ENCODE measurements at regions not wholly inside any gene's neighbourhood (a gene's known extent, or its start where the extent isn't known, plus 50 kb on each side); places are given as distances from the start of the nearest gene placed in this dataset.

- peaks cover 33% of the 10 kb centered on the region for H3K27me3 Mint-ChIP-seq
- intact Hi-C loops (cut with micrococcal nuclease) = no loop called here
- no peaks in the 10 kb centered on the region for H3K9me3 Mint-ChIP-seq (ENCODE audit: insufficient read depth)
- CTCF ChIA-PET = no interaction called here
- Histone ChIP-seq H3K36me3 (replicated peaks in 1 of 2; ENCODE audit: control extremely low read depth in 1 of 2, control insufficient read depth in 1 of 2, extremely low read depth in 1 of 2, insufficient read depth in 2 of 2, low read length in 1 of 2) (no peaks in the 10 kb centered on the region), H2AFZ (ENCODE audit: insufficient read depth, low read depth, low read length, poor library complexity, severe bottlenecking) (no peak overlapping the region), H3K79me2 (ENCODE audit: control insufficient read depth, insufficient read depth, low read length) (no peaks in the 10 kb centered on the region), H3K4me3 (ENCODE audit: control extremely low read depth in 1 of 5, extremely low read depth in 1 of 5, insufficient read depth in 1 of 5, low read depth in 2 of 5, low read length in 4 of 5) (no peak overlapping the region), H3K4me2 (replicated peaks; ENCODE audit: low read depth, low read length, poor library complexity, severe bottlenecking) (no peak overlapping the region), H3K9ac (ENCODE audit: low read length) (no peak overlapping the region), H3K27ac (ENCODE audit: low read length in 2 of 2) (no peak overlapping the region), H4K20me1 (ENCODE audit: control insufficient read depth, insufficient read depth, low read length, poor library complexity, severe bottlenecking) (no peaks in the 10 kb centered on the region), H3K4me1 (ENCODE audit: control insufficient read depth in 2 of 2, insufficient read depth in 2 of 2, low read length in 2 of 2) (no peaks in the 10 kb centered on the region), H3K27me3 (replicated peaks in 1 of 4; ENCODE audit: control extremely low read depth in 1 of 4, control insufficient read depth in 3 of 4, insufficient read depth in 4 of 4, low read length in 3 of 4) (peaks cover 0 to 3% (median under 1%) of the 10 kb centered on the region in 4 experiments), H3K9me3 (ENCODE audit: control extremely low read depth in 1 of 3, control insufficient read depth in 2 of 3, insufficient read depth in 1 of 3, low read length in 2 of 3) (no peaks in the 10 kb centered on the region)
- no peak for DNase-seq
- POLR2A ChIA-PET = no interaction called here
- no peak for TF ChIP-seq EZH2 (IDR thresholded peaks at IDR 0.05; ENCODE audit: borderline replicate concordance, insufficient read depth, low read depth, low read length, poor library complexity, severe bottlenecking)
- TF ChIP-seq, protein P1, sequence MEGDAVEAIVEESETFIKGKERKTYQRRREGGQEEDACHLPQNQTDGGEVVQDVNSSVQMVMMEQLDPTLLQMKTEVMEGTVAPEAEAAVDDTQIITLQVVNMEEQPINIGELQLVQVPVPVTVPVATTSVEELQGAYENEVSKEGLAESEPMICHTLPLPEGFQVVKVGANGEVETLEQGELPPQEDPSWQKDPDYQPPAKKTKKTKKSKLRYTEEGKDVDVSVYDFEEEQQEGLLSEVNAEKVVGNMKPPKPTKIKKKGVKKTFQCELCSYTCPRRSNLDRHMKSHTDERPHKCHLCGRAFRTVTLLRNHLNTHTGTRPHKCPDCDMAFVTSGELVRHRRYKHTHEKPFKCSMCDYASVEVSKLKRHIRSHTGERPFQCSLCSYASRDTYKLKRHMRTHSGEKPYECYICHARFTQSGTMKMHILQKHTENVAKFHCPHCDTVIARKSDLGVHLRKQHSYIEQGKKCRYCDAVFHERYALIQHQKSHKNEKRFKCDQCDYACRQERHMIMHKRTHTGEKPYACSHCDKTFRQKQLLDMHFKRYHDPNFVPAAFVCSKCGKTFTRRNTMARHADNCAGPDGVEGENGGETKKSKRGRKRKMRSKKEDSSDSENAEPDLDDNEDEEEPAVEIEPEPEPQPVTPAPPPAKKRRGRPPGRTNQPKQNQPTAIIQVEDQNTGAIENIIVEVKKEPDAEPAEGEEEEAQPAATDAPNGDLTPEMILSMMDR (IDR thresholded peaks at IDR 0.05) = no peak
- no peaks in the 10 kb centered on the region for H3K4me1 Mint-ChIP-seq
- ATAC-seq (ENCODE audit: low read depth) = no peak
- H3K4me3 Mint-ChIP-seq = no peak overlapping the region
- no peak overlapping the region for H3K27ac Mint-ChIP-seq
- 75% methylated on average over 1 of the region's 3 CpGs for WGBS (ENCODE audit: insufficient coverage)
Observed at GRCh38 chr15:79682285-79682684, 214.5 kb downstream of the MTHFS start.

DNA sequence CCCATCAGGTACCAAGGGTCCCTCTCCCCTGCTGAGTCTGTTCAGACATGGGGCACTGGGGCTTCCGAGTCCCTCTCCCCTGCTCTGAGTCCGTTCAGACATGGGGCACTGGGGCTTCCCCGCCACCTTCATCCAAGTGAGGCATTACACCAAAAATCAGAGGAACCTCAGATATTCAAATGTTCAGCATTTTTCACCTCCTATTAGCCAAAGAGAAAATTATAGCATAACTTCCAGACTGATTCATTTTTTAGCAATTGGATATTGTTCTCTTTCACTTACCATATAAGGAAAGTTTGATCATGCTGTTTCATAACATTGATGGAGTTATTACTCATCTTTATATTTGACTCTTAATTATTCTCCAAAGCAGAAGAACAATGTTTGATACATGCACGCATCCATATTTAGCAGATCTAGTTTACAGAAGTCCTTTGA is 213.9 kb downstream of the MTHFS start:
- H3K9ac ChIP-seq (ENCODE audit: low read length) = no peak overlapping the region
- H3K4me3 Mint-ChIP-seq = no peak overlapping the region
- ATAC-seq (ENCODE audit: low read depth) = no peak
- H2AFZ ChIP-seq (ENCODE audit: insufficient read depth, low read depth, low read length, poor library complexity, severe bottlenecking) = no peak overlapping the region
- no peaks in the 10 kb centered on the region for H4K20me1 ChIP-seq (ENCODE audit: control insufficient read depth, insufficient read depth, low read length, poor library complexity, severe bottlenecking)
- H3K27me3 ChIP-seq (replicated peaks in 1 of 4; ENCODE audit: control extremely low read depth in 1 of 4, control insufficient read depth in 3 of 4, insufficient read depth in 4 of 4, low read length in 3 of 4) = peaks cover 0 to 3% (median under 1%) of the 10 kb centered on the region in 4 experiments
- H3K79me2 ChIP-seq (ENCODE audit: control insufficient read depth, insufficient read depth, low read length) = no peaks in the 10 kb centered on the region
- no peaks in the 10 kb centered on the region for H3K4me1 ChIP-seq (ENCODE audit: control insufficient read depth in 2 of 2, insufficient read depth in 2 of 2, low read length in 2 of 2)
- no peak for DNase-seq
- ChIA-PET CTCF (no interaction called here), POLR2A (no interaction called here)
- H3K36me3 ChIP-seq (replicated peaks in 1 of 2; ENCODE audit: control extremely low read depth in 1 of 2, control insufficient read depth in 1 of 2, extremely low read depth in 1 of 2, insufficient read depth in 2 of 2, low read length in 1 of 2) = no peaks in the 10 kb centered on the region
- H3K27ac Mint-ChIP-seq = no peak overlapping the region
- H3K4me2 ChIP-seq (replicated peaks; ENCODE audit: low read depth, low read length, poor library complexity, severe bottlenecking) = no peak overlapping the region
- H3K4me3 ChIP-seq (ENCODE audit: control extremely low read depth in 1 of 5, extremely low read depth in 1 of 5, insufficient read depth in 1 of 5, low read depth in 2 of 5, low read length in 4 of 5) = no peak overlapping the region
- no peaks in the 10 kb centered on the region for H3K9me3 Mint-ChIP-seq (ENCODE audit: insufficient read depth)
- TF ChIP-seq EZH2 (IDR thresholded peaks at IDR 0.05; ENCODE audit: borderline replicate concordance, insufficient read depth, low read depth, low read length, poor library complexity, severe bottlenecking) = no peak
- TF ChIP-seq, protein P1 (IDR thresholded peaks at IDR 0.05) = no peak
- peaks cover 33% of the 10 kb centered on the region for H3K27me3 Mint-ChIP-seq
- H3K4me1 Mint-ChIP-seq = no peaks in the 10 kb centered on the region
- H3K9me3 ChIP-seq (ENCODE audit: control extremely low read depth in 1 of 3, control insufficient read depth in 2 of 3, insufficient read depth in 1 of 3, low read length in 2 of 3) = no peaks in the 10 kb centered on the region
- intact Hi-C loops (cut with micrococcal nuclease) = no loop called here
- WGBS (ENCODE audit: insufficient coverage) = 79% methylated on average over 3 of the region's 4 CpGs
- no peak overlapping the region for H3K27ac ChIP-seq (ENCODE audit: low read length in 2 of 2)

Data from B cell (primary cell).